ENCODE measurements at regions not wholly inside any gene's neighbourhood (a gene's known extent, or its start where the extent isn't known, plus 50 kb on each side); places are given as distances from the start of the nearest gene placed in this dataset.

- no peak for DNase-seq (ENCODE audit: low read depth)
Observed at GRCh38 chr3:182067423-182067822, 355.7 kb downstream of the SOX2 start.

GRCh38 chr3:182078316-182078715 lies 366.6 kb downstream of the SOX2 start:
- no peak for DNase-seq (ENCODE audit: low read depth)

- DNase-seq (ENCODE audit: low read depth): no peak
Observed at GRCh38 chr3:182078929-182079328, 367.2 kb downstream of the SOX2 start.

GRCh38 chr3:182081096-182081495 lies 369.4 kb downstream of the SOX2 start:
- DNase-seq (ENCODE audit: low read depth): no peak

GRCh38 chr3:182083112-182083511 lies 371.4 kb downstream of the SOX2 start:
- DNase-seq (ENCODE audit: low read depth): no peak

- DNase-seq (ENCODE audit: low read depth): no peak
Observed at GRCh38 chr3:182092662-182093262, 381.0 kb downstream of the SOX2 start.

- no peak for DNase-seq (ENCODE audit: low read depth)
Observed at GRCh38 chr3:182094321-182094720, 382.6 kb downstream of the SOX2 start.

- no peak for DNase-seq (ENCODE audit: low read depth)
Observed at GRCh38 chr3:182104881-182105280, 393.2 kb downstream of the SOX2 start.

- no peak for DNase-seq (ENCODE audit: low read depth)
Observed at GRCh38 chr3:182105875-182106274, 394.1 kb downstream of the SOX2 start.

- no peak for DNase-seq (ENCODE audit: low read depth)
Observed at GRCh38 chr3:182108371-182108770, 396.6 kb downstream of the SOX2 start.

- no peak for DNase-seq (ENCODE audit: low read depth)
Observed at GRCh38 chr3:182111967-182112366, 400.2 kb downstream of the SOX2 start.

GRCh38 chr3:182115328-182116015 lies 403.7 kb downstream of the SOX2 start:
- no peak for DNase-seq (ENCODE audit: low read depth)

- DNase-seq (ENCODE audit: low read depth): no peak
Observed at GRCh38 chr3:182116386-182116785, 404.7 kb downstream of the SOX2 start.

GRCh38 chr3:182117131-182117530 lies 405.4 kb downstream of the SOX2 start:
- DNase-seq (ENCODE audit: low read depth): no peak

- no peak for DNase-seq (ENCODE audit: low read depth)
Observed at GRCh38 chr3:182117583-182117982, 405.9 kb downstream of the SOX2 start.

GRCh38 chr3:182118066-182118465 lies 406.3 kb downstream of the SOX2 start:
- DNase-seq (ENCODE audit: low read depth): no peak

GRCh38 chr3:182121401-182121800 lies 409.7 kb downstream of the SOX2 start:
- no peak for DNase-seq (ENCODE audit: low read depth)

- DNase-seq (ENCODE audit: low read depth): no peak
Observed at GRCh38 chr3:182122779-182123178, 411.1 kb downstream of the SOX2 start.

- DNase-seq (ENCODE audit: low read depth): no peak
Observed at GRCh38 chr3:182124187-182124586, 412.5 kb downstream of the SOX2 start.

GRCh38 chr3:182124716-182125115 lies 413.0 kb downstream of the SOX2 start:
- DNase-seq (ENCODE audit: low read depth): no peak

GRCh38 chr3:182129740-182130139 lies 418.0 kb downstream of the SOX2 start:
- DNase-seq (ENCODE audit: low read depth): no peak

- DNase-seq (ENCODE audit: low read depth): no peak
Observed at GRCh38 chr3:182133752-182134151, 422.0 kb downstream of the SOX2 start.

GRCh38 chr3:182135056-182135455 lies 423.3 kb downstream of the SOX2 start:
- no peak for DNase-seq (ENCODE audit: low read depth)
